Neural cell (in vitro differentiated cells): ENCODE measurements at regions not wholly inside any gene's neighbourhood (a gene's known extent, or its start where the extent isn't known, plus 50 kb on each side); places are given as distances from the start of the nearest gene placed in this dataset.

ENCODE experiments used
- CTCF ChIP-seq: fragments of 450-650 bp; IDR thresholded peaks from 2 replicates; pipeline ENCODE4 v1.5.1; 2014; ENCODE audit warnings: antibody characterized with exemption, mild to moderate bottlenecking, moderate library complexity; ENCODE audit not compliant: poor library complexity, severe bottlenecking
- REST ChIP-seq: IDR thresholded peaks from 2 replicates; pipeline ENCODE4 v1.6.1; 2012; ENCODE audit warnings: borderline replicate concordance
- TAF1 ChIP-seq: IDR thresholded peaks from 2 replicates; pipeline ENCODE4 v1.6.1; 2012; ENCODE audit warnings: low read depth

- TF ChIP-seq REST (no peak), CTCF (no peak), TAF1 (no peak)
Measured at GRCh38 chr7:24504836-24505235, 68.4 kb upstream of the PALS2 start.
